ENCODE measurements at regions not wholly inside any gene's neighbourhood (a gene's known extent, or its start where the extent isn't known, plus 50 kb on each side); places are given as distances from the start of the nearest gene placed in this dataset.

- intact Hi-C loops (cut with DNase I, micrococcal nuclease) = no loop called here
- no peak overlapping the region for H3K27ac Mint-ChIP-seq
- no peaks in the 10 kb centered on the region for H3K36me3 Mint-ChIP-seq (ENCODE audit: low read depth)
- CTCF ChIA-PET = no interaction called here
- no peak overlapping the region for H3K4me3 Mint-ChIP-seq
- POLR2A ChIA-PET = no interaction called here
- no peaks in the 10 kb centered on the region for H3K4me1 Mint-ChIP-seq
- DNase-seq (no peak), ATAC-seq (no peak)
- H3K27me3 Mint-ChIP-seq = no peaks in the 10 kb centered on the region
- peaks cover 3% of the 10 kb centered on the region for H3K9me3 Mint-ChIP-seq (ENCODE audit: low read depth)
Observed at GRCh38 chr5:44252545-44252944, 136.7 kb downstream of the FGF10 start.

GRCh38 chr5:44246986-44247385, 142.2 kb downstream of the FGF10 start:
- Mint-ChIP-seq H3K36me3 (ENCODE audit: low read depth) (no peaks in the 10 kb centered on the region), H3K27ac (no peak overlapping the region), H3K9me3 (ENCODE audit: low read depth) (peaks cover 3% of the 10 kb centered on the region), H3K4me1 (no peaks in the 10 kb centered on the region), H3K4me3 (no peak overlapping the region), H3K27me3 (no peaks in the 10 kb centered on the region)
- ChIA-PET CTCF (no interaction called here), POLR2A (no interaction called here)
- no peak for DNase-seq
- intact Hi-C loops (cut with DNase I, micrococcal nuclease) = no loop called here
- no peak for ATAC-seq

- Mint-ChIP-seq H3K27me3 (no peaks in the 10 kb centered on the region), H3K4me1 (no peaks in the 10 kb centered on the region), H3K4me3 (no peak overlapping the region), H3K27ac (no peak overlapping the region), H3K36me3 (ENCODE audit: low read depth) (no peaks in the 10 kb centered on the region), H3K9me3 (ENCODE audit: low read depth) (peaks cover 3% of the 10 kb centered on the region)
- ATAC-seq (no peak), DNase-seq (no peak)
- POLR2A ChIA-PET = no interaction called here
- intact Hi-C loops (cut with DNase I, micrococcal nuclease) = no loop called here
- CTCF ChIA-PET = no interaction called here
Observed at GRCh38 chr5:44245935-44246334, 143.3 kb downstream of the FGF10 start.

GRCh38 chr5:44242791-44243190, 146.4 kb downstream of the FGF10 start:
- no peaks in the 10 kb centered on the region for H3K9me3 Mint-ChIP-seq (ENCODE audit: low read depth)
- H3K4me1 Mint-ChIP-seq = no peaks in the 10 kb centered on the region
- no peak overlapping the region for H3K4me3 Mint-ChIP-seq
- ChIA-PET POLR2A (no interaction called here), CTCF (no interaction called here)
- ATAC-seq (no peak), DNase-seq (no peak)
- intact Hi-C loops (cut with DNase I, micrococcal nuclease) = no loop called here
- no peak overlapping the region for H3K27ac Mint-ChIP-seq
- H3K27me3 Mint-ChIP-seq = no peaks in the 10 kb centered on the region
- H3K36me3 Mint-ChIP-seq (ENCODE audit: low read depth) = no peaks in the 10 kb centered on the region

GRCh38 chr5:44236040-44236439, 153.2 kb downstream of the FGF10 start:
- H3K9me3 Mint-ChIP-seq (ENCODE audit: low read depth) = no peaks in the 10 kb centered on the region
- intact Hi-C loops (cut with DNase I, micrococcal nuclease) = no loop called here
- H3K36me3 Mint-ChIP-seq (ENCODE audit: low read depth) = no peaks in the 10 kb centered on the region
- DNase-seq (no peak), ATAC-seq (no peak)
- H3K27me3 Mint-ChIP-seq = no peaks in the 10 kb centered on the region
- H3K4me1 Mint-ChIP-seq = no peaks in the 10 kb centered on the region
- H3K27ac Mint-ChIP-seq = no peak overlapping the region
- CTCF ChIA-PET = no interaction called here
- POLR2A ChIA-PET = no interaction called here
- no peak overlapping the region for H3K4me3 Mint-ChIP-seq

GRCh38 chr5:44233691-44234090, 155.5 kb downstream of the FGF10 start:
- no peaks in the 10 kb centered on the region for H3K36me3 Mint-ChIP-seq (ENCODE audit: low read depth)
- ATAC-seq = no peak
- intact Hi-C loops (cut with DNase I, micrococcal nuclease) = no loop called here
- no peaks in the 10 kb centered on the region for H3K4me1 Mint-ChIP-seq
- POLR2A ChIA-PET = no interaction called here
- CTCF ChIA-PET = no interaction called here
- H3K27ac Mint-ChIP-seq = no peak overlapping the region
- H3K9me3 Mint-ChIP-seq (ENCODE audit: low read depth) = no peaks in the 10 kb centered on the region
- no peak overlapping the region for H3K4me3 Mint-ChIP-seq
- DNase-seq = no peak
- no peaks in the 10 kb centered on the region for H3K27me3 Mint-ChIP-seq

GRCh38 chr5:44225231-44226160, 163.7 kb downstream of the FGF10 start:
- POLR2A ChIA-PET = no interaction called here
- intact Hi-C loops (cut with DNase I, micrococcal nuclease) = no loop called here
- no peaks in the 10 kb centered on the region for H3K4me1 Mint-ChIP-seq
- H3K36me3 Mint-ChIP-seq (ENCODE audit: low read depth) = no peaks in the 10 kb centered on the region
- ATAC-seq = no peak
- peaks cover 2% of the 10 kb centered on the region for H3K9me3 Mint-ChIP-seq (ENCODE audit: low read depth)
- DNase-seq = no peak
- H3K27ac Mint-ChIP-seq = no peak overlapping the region
- CTCF ChIA-PET = no interaction called here
- no peaks in the 10 kb centered on the region for H3K27me3 Mint-ChIP-seq
- H3K4me3 Mint-ChIP-seq = no peak overlapping the region

- H3K36me3 Mint-ChIP-seq (ENCODE audit: low read depth) = no peaks in the 10 kb centered on the region
- H3K4me1 Mint-ChIP-seq = no peaks in the 10 kb centered on the region
- no peak overlapping the region for H3K27ac Mint-ChIP-seq
- no peak overlapping the region for H3K4me3 Mint-ChIP-seq
- intact Hi-C loops (cut with DNase I, micrococcal nuclease) = no loop called here
- ChIA-PET POLR2A (no interaction called here), CTCF (no interaction called here)
- no peak for ATAC-seq
- peaks cover 11% of the 10 kb centered on the region for H3K9me3 Mint-ChIP-seq (ENCODE audit: low read depth)
- DNase-seq = no peak
- no peaks in the 10 kb centered on the region for H3K27me3 Mint-ChIP-seq
Observed at GRCh38 chr5:44199408-44199807, 189.8 kb downstream of the FGF10 start.

- ATAC-seq (no peak), DNase-seq (no peak)
- no peak overlapping the region for H3K4me3 Mint-ChIP-seq
- H3K36me3 Mint-ChIP-seq (ENCODE audit: low read depth) = no peaks in the 10 kb centered on the region
- no peak overlapping the region for H3K27ac Mint-ChIP-seq
- CTCF ChIA-PET = no interaction called here
- intact Hi-C loops (cut with DNase I, micrococcal nuclease) = no loop called here
- no peaks in the 10 kb centered on the region for H3K4me1 Mint-ChIP-seq
- peaks cover 8% of the 10 kb centered on the region for H3K9me3 Mint-ChIP-seq (ENCODE audit: low read depth)
- no peaks in the 10 kb centered on the region for H3K27me3 Mint-ChIP-seq
- POLR2A ChIA-PET = no interaction called here
Observed at GRCh38 chr5:44189255-44189654, 200.0 kb downstream of the FGF10 start.

- DNase-seq (no peak), ATAC-seq (no peak)
- Mint-ChIP-seq H3K4me3 (no peak overlapping the region), H3K9me3 (ENCODE audit: low read depth) (peaks cover 6% of the 10 kb centered on the region), H3K36me3 (ENCODE audit: low read depth) (no peaks in the 10 kb centered on the region), H3K27ac (no peak overlapping the region), H3K4me1 (no peaks in the 10 kb centered on the region), H3K27me3 (no peaks in the 10 kb centered on the region)
- POLR2A ChIA-PET = no interaction called here
- intact Hi-C loops (cut with DNase I, micrococcal nuclease) = no loop called here
- CTCF ChIA-PET = no interaction called here
Observed at GRCh38 chr5:44187973-44188372, 201.2 kb downstream of the FGF10 start.

GRCh38 chr5:44183753-44184152, 205.5 kb downstream of the FGF10 start:
- DNase-seq = no peak
- no peak for ATAC-seq
- ChIA-PET CTCF (no interaction called here), POLR2A (no interaction called here)
- no peak overlapping the region for H3K4me3 Mint-ChIP-seq
- no peak overlapping the region for H3K27ac Mint-ChIP-seq
- intact Hi-C loops (cut with DNase I, micrococcal nuclease) = no loop called here
- no peaks in the 10 kb centered on the region for H3K36me3 Mint-ChIP-seq (ENCODE audit: low read depth)
- H3K4me1 Mint-ChIP-seq = no peaks in the 10 kb centered on the region
- peaks cover 20% of the 10 kb centered on the region for H3K9me3 Mint-ChIP-seq (ENCODE audit: low read depth)
- H3K27me3 Mint-ChIP-seq = no peaks in the 10 kb centered on the region

GRCh38 chr5:44183312-44183711, 205.9 kb downstream of the FGF10 start:
- H3K9me3 Mint-ChIP-seq (ENCODE audit: low read depth) = peaks cover 23% of the 10 kb centered on the region
- H3K4me1 Mint-ChIP-seq = no peaks in the 10 kb centered on the region
- no peaks in the 10 kb centered on the region for H3K27me3 Mint-ChIP-seq
- DNase-seq = no peak
- intact Hi-C loops (cut with DNase I, micrococcal nuclease) = no loop called here
- H3K4me3 Mint-ChIP-seq = no peak overlapping the region
- POLR2A ChIA-PET = no interaction called here
- no peaks in the 10 kb centered on the region for H3K36me3 Mint-ChIP-seq (ENCODE audit: low read depth)
- no peak for ATAC-seq
- CTCF ChIA-PET = no interaction called here
- no peak overlapping the region for H3K27ac Mint-ChIP-seq

GRCh38 chr5:44178414-44178813, 210.8 kb downstream of the FGF10 start:
- no peaks in the 10 kb centered on the region for H3K36me3 Mint-ChIP-seq (ENCODE audit: low read depth)

More at GRCh38 chr5:44178414-44178813, 210.8 kb downstream of the FGF10 start:
- no peak for ATAC-seq
- intact Hi-C loops (cut with DNase I, micrococcal nuclease) = no loop called here
- no peak for DNase-seq
- H3K4me3 Mint-ChIP-seq = no peak overlapping the region
- H3K27me3 Mint-ChIP-seq = no peaks in the 10 kb centered on the region
- H3K27ac Mint-ChIP-seq = no peak overlapping the region
- CTCF ChIA-PET = no interaction called here
- H3K9me3 Mint-ChIP-seq (ENCODE audit: low read depth) = peaks cover 30% of the 10 kb centered on the region
- H3K4me1 Mint-ChIP-seq = no peaks in the 10 kb centered on the region
- POLR2A ChIA-PET = no interaction called here

All from activated CD4-positive, alpha-beta T cell treated with anti-CD3 and anti-CD28 coated beads for 36 hours (primary cell).